Esophagus squamous epithelium (tissue), 4 donors: ENCODE measurements at regions not wholly inside any gene's neighbourhood (a gene's known extent, or its start where the extent isn't known, plus 50 kb on each side); places are given as distances from the start of the nearest gene placed in this dataset.

Source experiments
- POLR2A ChIP-seq, 4 donors: fragments of 450-650 bp; IDR thresholded peaks; one replicate each; pipeline ENCODE4 v1.6.1; 2017; ENCODE audit warnings: antibody characterized with exemption in 4 of 4, mild to moderate bottlenecking in 4 of 4, moderate library complexity in 3 of 4
- TF ChIP-seq, protein P1 (sequence below), 6 experiments: fragments of 450-650 bp in 4 of 6; fragments of 200-600 bp in 2 of 6; sonication (generic) in 2 of 6; IDR thresholded peaks; one replicate each; pipeline ENCODE4 v1.5.1; 2016 to 2019; ENCODE audit warnings: antibody characterized with exemption in 6 of 6, mild to moderate bottlenecking in 4 of 6, moderate library complexity in 4 of 6

DNA sequence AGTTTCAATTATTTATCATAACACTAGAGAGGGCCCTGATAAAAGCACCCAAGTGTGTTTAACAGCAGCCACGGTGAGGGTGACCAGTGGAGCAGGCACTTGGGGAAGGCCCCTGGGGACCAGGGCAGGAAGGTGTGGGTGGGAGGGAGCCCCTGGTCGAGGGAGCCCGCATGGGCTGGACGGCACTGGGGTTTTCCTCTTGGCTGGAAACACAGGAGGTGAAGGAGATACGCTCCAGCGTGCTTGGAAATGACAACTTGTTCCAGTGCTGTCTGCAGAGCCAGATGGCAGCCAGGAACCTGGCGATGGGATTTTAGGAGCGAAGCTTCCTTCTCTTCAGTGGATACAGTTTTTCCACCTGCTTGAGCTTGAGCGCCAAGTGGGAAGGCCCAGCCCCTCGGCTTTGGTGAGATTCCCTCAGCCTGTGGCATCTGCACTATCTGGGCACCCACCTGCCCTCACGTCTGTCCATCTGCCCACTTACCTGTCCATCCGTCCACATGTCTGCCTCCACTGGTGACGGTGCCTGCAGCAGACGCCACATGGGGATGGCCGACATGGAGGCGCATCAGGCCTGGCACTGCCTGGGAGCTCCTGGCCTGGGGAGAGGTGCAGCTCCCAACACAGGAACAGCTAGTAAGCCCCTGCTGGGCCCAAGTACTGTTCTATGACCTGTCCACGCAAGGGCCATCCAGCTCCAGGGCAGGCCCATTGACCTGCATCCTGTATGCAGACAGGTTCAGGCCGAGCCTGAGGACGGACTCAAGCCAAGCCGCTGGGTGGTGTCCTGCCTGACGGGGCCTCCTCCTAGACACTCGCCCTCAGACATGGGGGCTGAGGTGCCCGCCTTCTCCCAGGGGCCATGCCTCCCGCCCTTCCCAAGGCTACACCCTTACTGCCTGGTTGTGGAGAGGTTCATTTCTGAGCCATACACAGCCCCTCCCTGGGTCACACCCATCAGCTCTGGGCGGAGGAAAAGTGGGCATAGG, 192.2 kb upstream of the C14orf180 start:
- TF ChIP-seq, protein P1, sequence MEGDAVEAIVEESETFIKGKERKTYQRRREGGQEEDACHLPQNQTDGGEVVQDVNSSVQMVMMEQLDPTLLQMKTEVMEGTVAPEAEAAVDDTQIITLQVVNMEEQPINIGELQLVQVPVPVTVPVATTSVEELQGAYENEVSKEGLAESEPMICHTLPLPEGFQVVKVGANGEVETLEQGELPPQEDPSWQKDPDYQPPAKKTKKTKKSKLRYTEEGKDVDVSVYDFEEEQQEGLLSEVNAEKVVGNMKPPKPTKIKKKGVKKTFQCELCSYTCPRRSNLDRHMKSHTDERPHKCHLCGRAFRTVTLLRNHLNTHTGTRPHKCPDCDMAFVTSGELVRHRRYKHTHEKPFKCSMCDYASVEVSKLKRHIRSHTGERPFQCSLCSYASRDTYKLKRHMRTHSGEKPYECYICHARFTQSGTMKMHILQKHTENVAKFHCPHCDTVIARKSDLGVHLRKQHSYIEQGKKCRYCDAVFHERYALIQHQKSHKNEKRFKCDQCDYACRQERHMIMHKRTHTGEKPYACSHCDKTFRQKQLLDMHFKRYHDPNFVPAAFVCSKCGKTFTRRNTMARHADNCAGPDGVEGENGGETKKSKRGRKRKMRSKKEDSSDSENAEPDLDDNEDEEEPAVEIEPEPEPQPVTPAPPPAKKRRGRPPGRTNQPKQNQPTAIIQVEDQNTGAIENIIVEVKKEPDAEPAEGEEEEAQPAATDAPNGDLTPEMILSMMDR (IDR thresholded peaks at IDR 0.05), result no peak
- TF ChIP-seq POLR2A (IDR thresholded peaks at IDR 0.05), result no peak
